BLaER1 treated with 17β-estradiol and CSF1 and Interleukin-3, amounts not matched to agents 10 nM and 100 nM (cell line): ENCODE measurements at regions not wholly inside any gene's neighbourhood (a gene's known extent, or its start where the extent isn't known, plus 50 kb on each side); places are given as distances from the start of the nearest gene placed in this dataset.
A peak's percentile ranks its signal among the peaks of the same experiment; 100 is the strongest.

Source experiments
- H3K27ac ChIP-seq, 11 experiments: shearing (Covaris generic); formaldehyde crosslinking; 2 replicates each; pipeline ENCODE4 v1.8.1; 2022
- H3K27me3 ChIP-seq, 11 experiments: shearing (Covaris generic); formaldehyde crosslinking; 2 replicates each; pipeline ENCODE4 v1.8.1; 2022
- H3K36me3 ChIP-seq, 11 experiments: shearing (Covaris generic); formaldehyde crosslinking; 2 replicates each; pipeline ENCODE4 v1.8.1; 2022
- H3K4me1 ChIP-seq, 10 experiments: shearing (Covaris generic); formaldehyde crosslinking; 2 replicates each; pipeline ENCODE4 v1.8.1; 2022
- H3K4me2 ChIP-seq, 11 experiments: shearing (Covaris generic); formaldehyde crosslinking; 2 replicates each; pipeline ENCODE4 v1.8.1; 2022
- H3K4me3 ChIP-seq, 10 experiments: shearing (Covaris generic); formaldehyde crosslinking; 2 replicates each; pipeline ENCODE4 v1.8.1; 2022
- H3K9ac ChIP-seq, 11 experiments: shearing (Covaris generic); formaldehyde crosslinking; 2 replicates each; pipeline ENCODE4 v1.8.1; 2022
- H3K9me3 ChIP-seq, 11 experiments: shearing (Covaris generic); formaldehyde crosslinking; replicated peaks in 1 of 11; 2 replicates each; pipeline ENCODE4 v1.8.1; 2022
- H4K20me1 ChIP-seq, 11 experiments: shearing (Covaris generic); formaldehyde crosslinking; 2 replicates each; pipeline ENCODE4 v1.8.1; 2022
- Cebpa-rat ChIP-seq, 11 experiments: shearing (Covaris generic); IDR thresholded peaks; 2 replicates each; pipeline ENCODE4 v1.8.1; 2022

- no peaks in the 10 kb centered on the region for H4K20me1 ChIP-seq
- H3K27ac ChIP-seq = no peak overlapping the region
- TF ChIP-seq Cebpa-rat (IDR thresholded peaks at IDR 0.05) = no peak
- H3K4me1 ChIP-seq = no peaks in the 10 kb centered on the region
- H3K36me3 ChIP-seq = no peaks in the 10 kb centered on the region
- H3K4me2 ChIP-seq = no peak overlapping the region
- no peak overlapping the region for H3K4me3 ChIP-seq
- H3K27me3 ChIP-seq = peaks cover 48 to 88% (median 78%) of the 10 kb centered on the region in 11 experiments
- no peak overlapping the region for H3K9ac ChIP-seq
- 0 out of 22 replicates have a peak, but pooled peaks cover 0 to 6% (median 0%) of the 10 kb centered on the region in 11 experiments for H3K9me3 ChIP-seq
These were observed 79.3 kb upstream of the SPANXB1 start for GRCh38 chrX:140923118-140923517.

GRCh38 chrX:140928739-140929138, 73.7 kb upstream of the SPANXB1 start:
- no peak overlapping the region for H3K4me3 ChIP-seq
- no peaks in the 10 kb centered on the region for H3K36me3 ChIP-seq
- no peak overlapping the region for H3K4me2 ChIP-seq
- H3K27ac ChIP-seq = no peak overlapping the region
- no peaks in the 10 kb centered on the region for H3K9me3 ChIP-seq
- no peak overlapping the region for H3K9ac ChIP-seq
- H3K4me1 ChIP-seq = peaks cover 0 to 3% (median 0%) of the 10 kb centered on the region in 10 experiments; a peak in 1 of 20 replicates
- H3K27me3 ChIP-seq = peaks cover 78 to 100% (median 96%) of the 10 kb centered on the region in 11 experiments
- H4K20me1 ChIP-seq = no peaks in the 10 kb centered on the region; a peak in 1 of 22 replicates
- TF ChIP-seq Cebpa-rat (IDR thresholded peaks at IDR 0.05) = no peak

- Histone ChIP-seq H3K27ac (no peak overlapping the region), H3K4me2 (no peak overlapping the region), H3K9ac (no peak overlapping the region), H3K36me3 (no peaks in the 10 kb centered on the region), H3K4me1 (peaks cover 0 to 5% (median 0%) of the 10 kb centered on the region in 10 experiments; a peak in 1 of 20 replicates), H4K20me1 (no peaks in the 10 kb centered on the region; a peak in 1 of 22 replicates), H3K27me3 (peaks cover 74 to 96% (median 93%) of the 10 kb centered on the region in 11 experiments), H3K9me3 (no peaks in the 10 kb centered on the region), H3K4me3 (no peak overlapping the region)
- no peak for TF ChIP-seq Cebpa-rat (IDR thresholded peaks at IDR 0.05)
These were observed 69.4 kb upstream of the SPANXB1 start for GRCh38 chrX:140933016-140933415.

DNA sequence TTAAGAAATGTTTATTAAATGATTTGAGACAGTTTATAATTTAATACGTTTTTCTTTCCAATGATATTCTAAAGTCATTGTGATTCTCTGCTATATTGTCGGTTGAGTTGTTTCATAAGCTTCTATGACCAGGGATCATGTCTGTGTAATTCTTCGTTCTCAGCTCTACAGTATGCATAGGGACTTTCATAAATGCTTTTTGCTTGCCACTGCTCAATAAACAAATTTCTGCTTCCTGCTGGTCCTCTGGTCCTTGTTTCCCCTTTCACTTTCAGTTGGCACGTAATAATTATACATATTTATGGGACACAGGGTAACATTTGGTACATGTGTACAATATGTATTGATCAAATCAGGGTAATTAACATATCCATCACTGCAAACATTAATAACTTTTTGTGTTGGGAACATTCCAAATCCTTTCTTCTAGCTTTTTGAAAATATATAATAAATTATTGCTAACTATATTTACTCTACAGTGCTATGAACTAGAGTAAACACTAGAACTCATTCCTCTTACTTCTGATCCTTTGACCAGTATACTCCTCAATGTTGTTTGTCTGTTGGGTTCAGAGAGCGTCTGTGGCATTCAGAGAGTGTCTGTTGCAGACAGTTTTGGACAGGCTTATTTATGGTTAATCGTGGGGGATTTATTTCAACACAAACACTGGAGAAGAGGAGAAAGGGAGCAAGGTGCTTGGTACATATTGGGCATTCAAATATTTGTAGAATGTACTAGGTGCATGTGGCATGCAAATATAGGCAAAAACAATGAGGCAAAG, 68.3 kb upstream of the SPANXB1 start:
- TF ChIP-seq Cebpa-rat (IDR thresholded peaks at IDR 0.05) = no peak

DNA sequence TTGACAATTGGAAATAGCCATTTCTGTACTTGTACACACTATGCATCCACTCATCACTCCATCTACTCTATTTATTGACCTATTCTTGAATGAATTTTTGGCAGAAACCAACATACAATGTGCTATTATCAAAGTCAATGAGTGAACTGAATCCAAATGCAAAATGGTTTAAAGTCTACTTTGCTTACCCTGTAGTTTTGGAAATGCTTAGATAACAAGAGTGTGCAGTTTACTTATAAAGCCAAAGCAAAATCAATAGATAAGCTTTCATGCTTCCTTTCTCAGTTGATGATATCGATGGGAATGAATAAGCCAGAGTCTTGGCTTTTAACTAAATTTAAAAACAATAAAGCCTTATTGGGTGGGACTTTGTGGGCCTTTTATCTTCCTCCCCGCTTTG, 58.9 kb upstream of the SPANXB1 start:
- Histone ChIP-seq H3K36me3 (no peaks in the 10 kb centered on the region), H3K4me1 (no peaks in the 10 kb centered on the region), H3K27me3 (peaks cover 80 to 100% (median 95%) of the 10 kb centered on the region in 11 experiments), H3K4me3 (no peak overlapping the region), H3K9ac (no peak overlapping the region), H3K9me3 (no peaks in the 10 kb centered on the region), H3K27ac (no peak overlapping the region), H4K20me1 (no peaks in the 10 kb centered on the region; a peak in 1 of 22 replicates), H3K4me2 (no peak overlapping the region)
- TF ChIP-seq Cebpa-rat (IDR thresholded peaks at IDR 0.05) = no peak

More for the DNA sequence above, 68.3 kb upstream of the SPANXB1 start:
- Histone ChIP-seq H3K9me3 (no peaks in the 10 kb centered on the region), H3K4me1 (peaks cover 0 to 5% (median 0%) of the 10 kb centered on the region in 10 experiments; a peak in 1 of 20 replicates), H3K27me3 (peaks cover 73 to 96% (median 93%) of the 10 kb centered on the region in 11 experiments), H3K4me3 (no peak overlapping the region), H3K9ac (no peak overlapping the region), H3K27ac (no peak overlapping the region), H3K4me2 (peak overlapping the region in 2 of 11 experiments; percentile 10 to 13; a peak in 1 of 22 replicates), H4K20me1 (no peaks in the 10 kb centered on the region; a peak in 1 of 22 replicates), H3K36me3 (no peaks in the 10 kb centered on the region)

DNA sequence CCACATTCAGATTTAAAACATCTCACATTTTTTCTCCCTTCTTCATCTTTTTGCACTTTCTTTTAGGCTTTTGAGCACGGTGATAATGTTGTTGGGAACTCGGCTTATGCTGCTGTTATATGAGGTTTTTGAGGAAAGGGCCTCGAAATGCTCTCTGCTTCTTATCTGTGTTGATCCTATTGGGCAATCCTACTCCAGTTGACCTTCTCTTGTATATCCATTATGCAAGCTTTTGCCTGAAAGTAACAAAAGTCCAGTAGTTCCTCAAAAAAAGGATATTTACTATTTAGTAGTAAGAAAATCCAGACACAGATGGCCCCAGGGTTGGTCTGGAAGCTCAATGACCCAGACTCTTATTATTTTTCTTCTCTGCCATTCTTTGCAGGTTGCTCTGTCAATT, 57.7 kb upstream of the SPANXB1 start:
- Histone ChIP-seq H3K27me3 (peaks cover 79 to 100% (median 95%) of the 10 kb centered on the region in 11 experiments), H3K36me3 (no peaks in the 10 kb centered on the region), H4K20me1 (no peaks in the 10 kb centered on the region; a peak in 1 of 22 replicates), H3K27ac (no peak overlapping the region), H3K4me1 (no peaks in the 10 kb centered on the region), H3K9ac (no peak overlapping the region), H3K4me2 (no peak overlapping the region), H3K9me3 (no peaks in the 10 kb centered on the region), H3K4me3 (no peak overlapping the region)
- no peak for TF ChIP-seq Cebpa-rat (IDR thresholded peaks at IDR 0.05)

DNA sequence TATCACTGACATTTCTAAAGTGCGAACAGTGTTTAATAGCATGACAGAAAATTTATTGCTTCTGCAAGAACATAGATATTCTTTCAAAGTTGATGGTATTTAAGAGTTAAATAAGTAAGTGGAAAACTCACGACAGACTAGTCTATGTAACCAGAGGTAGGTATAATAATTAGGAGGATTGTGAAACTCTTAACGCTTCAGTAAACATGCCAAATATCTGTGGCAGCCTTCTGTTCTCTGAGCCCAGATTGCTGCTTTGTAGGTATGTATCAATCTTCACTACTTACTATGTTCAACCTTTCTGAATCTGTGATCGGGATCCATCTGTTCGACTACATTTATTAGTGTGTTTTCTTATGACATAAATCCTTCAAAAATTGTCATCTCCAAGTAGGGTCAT, 53.6 kb upstream of the SPANXB1 start:
- Histone ChIP-seq H3K4me1 (no peaks in the 10 kb centered on the region), H3K27me3 (peaks cover 71 to 100% (median 93%) of the 10 kb centered on the region in 11 experiments), H3K36me3 (no peaks in the 10 kb centered on the region), H3K27ac (no peak overlapping the region), H3K9me3 (no peaks in the 10 kb centered on the region), H4K20me1 (no peaks in the 10 kb centered on the region; a peak in 2 of 22 replicates), H3K9ac (no peak overlapping the region), H3K4me3 (no peak overlapping the region), H3K4me2 (no peak overlapping the region)
- no peak for TF ChIP-seq Cebpa-rat (IDR thresholded peaks at IDR 0.05)

DNA sequence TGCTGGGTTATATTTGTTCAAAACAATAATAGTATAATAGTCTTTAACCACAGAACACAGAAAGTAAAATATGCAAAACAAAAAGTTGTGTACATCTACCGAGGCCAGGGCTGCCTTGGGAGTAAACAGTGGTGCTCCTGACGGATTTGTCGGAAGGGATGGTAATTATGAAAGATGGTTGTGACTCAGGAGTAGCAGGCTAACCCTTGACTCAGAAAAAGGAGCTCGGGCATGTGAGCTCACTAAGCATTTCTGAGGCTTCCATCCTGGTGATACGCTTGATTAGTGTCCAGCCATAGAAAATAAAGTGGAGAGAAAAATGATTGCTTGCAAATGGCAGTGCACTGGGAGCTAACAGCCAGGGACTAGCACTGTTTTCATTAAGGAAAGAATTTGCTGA, 53.2 kb upstream of the SPANXB1 start:
- no peak overlapping the region for H3K27ac ChIP-seq
- no peaks in the 10 kb centered on the region; a peak in 2 of 22 replicates for H4K20me1 ChIP-seq
- H3K36me3 ChIP-seq = no peaks in the 10 kb centered on the region
- no peak overlapping the region for H3K4me3 ChIP-seq
- TF ChIP-seq Cebpa-rat (IDR thresholded peaks at IDR 0.05) = no peak
- H3K27me3 ChIP-seq = peaks cover 70 to 100% (median 93%) of the 10 kb centered on the region in 11 experiments
- no peaks in the 10 kb centered on the region for H3K4me1 ChIP-seq
- H3K9me3 ChIP-seq = no peaks in the 10 kb centered on the region
- no peak overlapping the region for H3K4me2 ChIP-seq
- H3K9ac ChIP-seq = no peak overlapping the region
